Neural crest cell (in vitro differentiated cells): ENCODE measurements at regions not wholly inside any gene's neighbourhood (a gene's known extent, or its start where the extent isn't known, plus 50 kb on each side); places are given as distances from the start of the nearest gene placed in this dataset.

ENCODE experiments used
- DNase-seq: peaks from one replicate; pipeline ENCODE4 v3.0.0; 2021; ENCODE audit warnings: low read depth, mixed read lengths, low spot score
- H3K27ac Mint-ChIP-seq: one replicate; pipeline ENCODE4 v1.8.0; 2021; ENCODE audit warnings: mild to moderate bottlenecking, mixed read lengths; ENCODE audit not compliant: unreplicated experiment
- H3K27me3 Mint-ChIP-seq: 2 replicates; pipeline ENCODE4 v1.8.0; 2021; ENCODE audit warnings: low read depth, mild to moderate bottlenecking, mixed read lengths
- H3K36me3 Mint-ChIP-seq: 2 replicates; pipeline ENCODE4 v1.8.0; 2021; ENCODE audit warnings: low read depth, mild to moderate bottlenecking, mixed read lengths
- H3K4me1 Mint-ChIP-seq: 2 replicates; pipeline ENCODE4 v1.8.0; 2021; ENCODE audit warnings: mixed read lengths
- H3K4me3 Mint-ChIP-seq: one replicate; pipeline ENCODE4 v1.8.0; 2021; ENCODE audit warnings: mild to moderate bottlenecking, mixed read lengths
- H3K9me3 Mint-ChIP-seq: 2 replicates; pipeline ENCODE4 v1.8.0; 2021; ENCODE audit warnings: mixed read lengths
- CTCF ChIP-seq: fragments of 200-600 bp; sonication (generic); conservative IDR thresholded peaks from 2 replicates; pipeline ENCODE4 v1.5.0; 2021; ENCODE audit warnings: antibody characterized with exemption, mild to moderate bottlenecking

DNA sequence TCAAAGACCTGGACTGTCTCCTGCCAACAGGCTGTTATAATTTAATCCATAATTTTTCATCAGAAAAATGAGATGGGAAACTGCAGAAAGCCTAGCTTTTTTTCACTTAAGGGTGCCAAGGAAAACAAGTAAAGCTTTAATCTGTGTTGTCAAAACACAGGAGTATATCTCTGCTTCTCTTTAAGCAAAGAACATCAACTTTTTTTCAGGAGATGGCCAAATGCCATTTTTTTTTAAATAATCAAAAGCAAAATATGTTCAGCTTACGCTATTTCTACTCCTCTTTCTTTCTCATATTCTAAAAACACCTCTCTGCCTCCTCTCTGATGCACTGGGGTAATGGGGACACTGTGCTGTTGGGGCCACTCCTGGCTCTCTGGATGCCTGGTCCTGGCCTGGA lies 73.1 kb upstream of the NXPH2 start:
- Mint-ChIP-seq H3K9me3 (peaks cover 2% of the 10 kb centered on the region), H3K27ac (no peak overlapping the region), H3K4me1 (no peaks in the 10 kb centered on the region), H3K36me3 (no peaks in the 10 kb centered on the region), H3K4me3 (no peak overlapping the region), H3K27me3 (no peaks in the 10 kb centered on the region)
- no peak for DNase-seq
- no peak for TF ChIP-seq CTCF

DNA sequence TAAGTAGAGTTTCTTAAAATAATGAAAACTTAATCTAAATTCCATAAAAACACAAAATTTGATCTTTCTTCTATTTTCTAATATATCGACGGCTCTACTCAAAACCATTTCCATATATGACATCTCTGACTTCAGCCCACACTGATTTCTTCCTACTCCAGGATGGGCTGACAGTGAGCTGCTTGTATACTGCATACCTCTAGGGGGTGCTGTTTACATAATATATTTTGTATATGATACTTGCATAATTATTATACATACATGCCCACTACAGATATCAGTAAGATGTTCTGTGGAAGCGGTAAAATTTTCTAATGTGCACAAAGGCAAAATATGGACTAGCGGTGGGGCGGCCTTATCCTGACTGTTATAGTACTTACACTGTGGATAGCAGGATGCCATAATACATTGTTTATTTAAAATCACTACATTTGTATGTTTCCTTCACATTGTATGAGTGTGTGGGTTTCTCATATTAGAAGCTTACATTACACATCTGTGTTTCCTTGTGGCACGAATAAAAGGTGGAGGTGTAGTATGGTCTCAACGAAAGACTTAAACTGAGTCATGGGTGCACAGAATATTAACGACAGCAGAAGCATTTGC lies 66.1 kb upstream of the NXPH2 start:
- no peak for DNase-seq
- Mint-ChIP-seq H3K36me3 (no peaks in the 10 kb centered on the region), H3K27me3 (no peaks in the 10 kb centered on the region), H3K4me3 (no peak overlapping the region), H3K4me1 (no peaks in the 10 kb centered on the region), H3K9me3 (peaks cover 2% of the 10 kb centered on the region), H3K27ac (no peak overlapping the region)
- peak; percentile 86 for TF ChIP-seq CTCF

- Mint-ChIP-seq H3K27me3 (no peaks in the 10 kb centered on the region), H3K9me3 (no peaks in the 10 kb centered on the region), H3K4me1 (no peaks in the 10 kb centered on the region), H3K36me3 (no peaks in the 10 kb centered on the region), H3K4me3 (no peak overlapping the region), H3K27ac (no peak overlapping the region)
- TF ChIP-seq CTCF: no peak
- DNase-seq: no peak
These were observed 62.2 kb upstream of the NXPH2 start for GRCh38 chr2:138842341-138842740.

GRCh38 chr2:138841459-138841858 lies 61.3 kb upstream of the NXPH2 start:
- no peak overlapping the region for H3K4me3 Mint-ChIP-seq
- no peak overlapping the region for H3K27ac Mint-ChIP-seq
- no peaks in the 10 kb centered on the region for H3K9me3 Mint-ChIP-seq

GRCh38 chr2:138838851-138839620 lies 58.8 kb upstream of the NXPH2 start:
- no peak overlapping the region for H3K27ac Mint-ChIP-seq
- no peak overlapping the region for H3K4me3 Mint-ChIP-seq
- no peak for TF ChIP-seq CTCF
- no peaks in the 10 kb centered on the region for H3K27me3 Mint-ChIP-seq
- no peaks in the 10 kb centered on the region for H3K4me1 Mint-ChIP-seq
- no peaks in the 10 kb centered on the region for H3K36me3 Mint-ChIP-seq
- H3K9me3 Mint-ChIP-seq: no peaks in the 10 kb centered on the region
- DNase-seq: no peak

More at GRCh38 chr2:138841459-138841858, 61.3 kb upstream of the NXPH2 start:
- no peaks in the 10 kb centered on the region for H3K36me3 Mint-ChIP-seq
- DNase-seq: no peak
- TF ChIP-seq CTCF: no peak
- H3K27me3 Mint-ChIP-seq: no peaks in the 10 kb centered on the region
- no peaks in the 10 kb centered on the region for H3K4me1 Mint-ChIP-seq
